Osteoblast (primary cell): ENCODE measurements at regions not wholly inside any gene's neighbourhood (a gene's known extent, or its start where the extent isn't known, plus 50 kb on each side); places are given as distances from the start of the nearest gene placed in this dataset.

ENCODE experiments used
- DNase-seq: peaks from one replicate; pipeline ENCODE4 v3.0.0; 2011; ENCODE audit warnings: low spot score, mixed read lengths; ENCODE audit not compliant: insufficient read length; ENCODE audit errors: missing footprints
- H2AFZ ChIP-seq: 2 replicates; pipeline ENCODE4 v1.6.0; 2011; ENCODE audit warnings: mild to moderate bottlenecking, low read length
- H3K27ac ChIP-seq: 2 replicates; pipeline ENCODE4 v1.5.1; 2011; ENCODE audit warnings: mild to moderate bottlenecking, low read depth, low read length, moderate library complexity
- H3K27me3 ChIP-seq: 2 replicates; pipeline ENCODE4 v1.6.0; 2012; ENCODE audit warnings: mild to moderate bottlenecking, control low read depth, inconsistent platforms, low read length, moderate library complexity; ENCODE audit not compliant: insufficient read depth
- H3K36me3 ChIP-seq: 2 replicates; pipeline ENCODE4 v1.5.1; 2011; ENCODE audit warnings: mild to moderate bottlenecking, low read length, control low read depth, moderate library complexity; ENCODE audit not compliant: insufficient read depth
- H3K4me1 ChIP-seq: 2 replicates; pipeline ENCODE4 v1.5.1; 2011; ENCODE audit warnings: mild to moderate bottlenecking, low read length, control low read depth, moderate library complexity; ENCODE audit not compliant: insufficient read depth
- H3K4me2 ChIP-seq: 2 replicates; pipeline ENCODE4 v1.6.0; 2011; ENCODE audit warnings: mild to moderate bottlenecking, low read length; ENCODE audit not compliant: insufficient read depth
- H3K4me3 ChIP-seq: fragments of 200-600 bp; sonication (generic); 3 replicates; pipeline ENCODE4 v1.5.1; 2012; ENCODE audit warnings: mild to moderate bottlenecking, low read length, inconsistent platforms; ENCODE audit not compliant: insufficient read depth
- H3K79me2 ChIP-seq: 2 replicates; pipeline ENCODE4 v1.6.0; 2012; ENCODE audit warnings: mild to moderate bottlenecking, low read length, control low read depth, inconsistent platforms; ENCODE audit not compliant: insufficient read depth
- H3K9me3 ChIP-seq: 2 replicates; pipeline ENCODE4 v1.5.1; 2011; ENCODE audit warnings: low read depth, low read length, control low read depth
- H4K20me1 ChIP-seq: 2 replicates; pipeline ENCODE4 v1.6.0; 2012; ENCODE audit warnings: mild to moderate bottlenecking, low read length, control low read depth; ENCODE audit not compliant: insufficient read depth
- CTCF ChIP-seq: IDR thresholded peaks from 2 replicates; pipeline ENCODE4 v1.5.1; 2011; ENCODE audit warnings: mild to moderate bottlenecking, low read depth, low read length, moderate library complexity; ENCODE audit errors: extremely low read depth

- Histone ChIP-seq H3K4me1 (no peaks in the 10 kb centered on the region), H2AFZ (no peak overlapping the region), H3K4me3 (no peak overlapping the region), H3K79me2 (no peaks in the 10 kb centered on the region), H3K9me3 (peaks cover 3% of the 10 kb centered on the region), H3K27ac (no peak overlapping the region), H4K20me1 (no peaks in the 10 kb centered on the region), H3K4me2 (no peak overlapping the region), H3K36me3 (no peaks in the 10 kb centered on the region), H3K27me3 (no peaks in the 10 kb centered on the region)
- TF ChIP-seq CTCF = no peak
- DNase-seq = no peak
Observed at GRCh38 chr5:23445573-23445972, 61.8 kb upstream of the PRDM9 start.

DNA sequence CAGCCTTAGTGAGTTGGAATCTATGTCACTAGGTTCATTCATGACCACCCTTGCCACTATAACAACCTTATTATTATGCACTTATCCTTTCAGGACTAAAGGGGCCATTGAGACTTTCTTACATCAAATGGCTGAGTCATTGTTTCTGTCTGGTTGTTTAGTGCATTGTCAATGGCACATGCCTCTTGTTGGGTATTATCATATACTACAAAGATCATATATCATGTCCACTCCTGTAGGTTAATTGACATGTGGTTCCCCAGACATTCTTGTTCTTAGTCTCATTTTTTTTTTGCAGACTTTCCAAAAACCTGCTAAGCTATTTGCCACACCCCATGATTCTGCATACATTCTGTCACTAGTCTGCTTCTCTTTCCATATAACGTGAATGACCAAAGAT, 66.7 kb upstream of the PRDM9 start:
- Histone ChIP-seq H3K36me3 (no peaks in the 10 kb centered on the region), H3K27me3 (no peaks in the 10 kb centered on the region), H3K4me3 (no peak overlapping the region), H3K4me1 (no peaks in the 10 kb centered on the region), H4K20me1 (no peaks in the 10 kb centered on the region), H3K79me2 (no peaks in the 10 kb centered on the region), H3K9me3 (no peaks in the 10 kb centered on the region), H2AFZ (no peak overlapping the region), H3K27ac (no peak overlapping the region), H3K4me2 (no peak overlapping the region)
- DNase-seq = no peak
- no peak for TF ChIP-seq CTCF

- H2AFZ ChIP-seq = no peak overlapping the region
- no peaks in the 10 kb centered on the region for H3K4me1 ChIP-seq
Observed at GRCh38 chr5:23437011-23437410, 70.4 kb upstream of the PRDM9 start.

More at GRCh38 chr5:23437011-23437410, 70.4 kb upstream of the PRDM9 start:
- no peaks in the 10 kb centered on the region for H3K27me3 ChIP-seq
- no peaks in the 10 kb centered on the region for H4K20me1 ChIP-seq
- H3K9me3 ChIP-seq = no peaks in the 10 kb centered on the region
- H3K4me3 ChIP-seq = no peak overlapping the region
- H3K79me2 ChIP-seq = no peaks in the 10 kb centered on the region
- no peak for DNase-seq
- H3K4me2 ChIP-seq = no peak overlapping the region
- H3K36me3 ChIP-seq = no peaks in the 10 kb centered on the region
- no peak for TF ChIP-seq CTCF
- H3K27ac ChIP-seq = no peak overlapping the region
